Hepatocyte (in vitro differentiated cells): ENCODE measurements at regions not wholly inside any gene's neighbourhood (a gene's known extent, or its start where the extent isn't known, plus 50 kb on each side); places are given as distances from the start of the nearest gene placed in this dataset.

Experiments
- EZH2phosphoT487 ChIP-seq: fragments of 200-600 bp; sonication (generic); IDR thresholded peaks from one replicate; pipeline ENCODE4 v1.6.1; 2018; ENCODE audit warnings: antibody characterized with exemption, mild to moderate bottlenecking, low read depth, moderate library complexity; ENCODE audit not compliant: unreplicated experiment, severe bottlenecking
- TF ChIP-seq, protein P1 (sequence below): fragments of 200-600 bp; sonication (generic); IDR thresholded peaks from 2 replicates; pipeline ENCODE4 v1.5.1; 2016; ENCODE audit warnings: antibody characterized with exemption, mild to moderate bottlenecking; ENCODE audit not compliant: poor library complexity

DNA sequence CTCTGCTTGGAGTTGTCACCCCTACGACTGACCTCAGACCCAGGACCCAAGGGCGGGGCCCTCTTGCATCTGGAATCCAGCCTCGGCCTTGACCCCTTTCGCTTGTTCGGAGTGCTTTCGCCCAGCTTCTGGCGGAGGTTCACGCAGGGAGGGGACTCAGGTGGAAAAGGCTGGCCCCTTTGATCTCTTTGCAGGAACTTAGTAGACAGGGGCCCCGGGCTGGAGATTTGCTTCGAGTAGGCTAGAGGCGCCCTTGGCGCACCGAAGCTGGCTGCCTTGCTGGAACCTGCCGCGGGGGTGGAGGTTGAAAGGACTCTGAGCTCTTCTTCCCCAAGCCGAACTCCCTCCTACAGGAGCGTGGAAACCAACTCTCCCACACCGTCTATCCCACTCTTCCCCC lies 255.1 kb downstream of the OTUD1 start:
- TF ChIP-seq EZH2phosphoT487 = peak; percentile 56
- TF ChIP-seq, protein P1, sequence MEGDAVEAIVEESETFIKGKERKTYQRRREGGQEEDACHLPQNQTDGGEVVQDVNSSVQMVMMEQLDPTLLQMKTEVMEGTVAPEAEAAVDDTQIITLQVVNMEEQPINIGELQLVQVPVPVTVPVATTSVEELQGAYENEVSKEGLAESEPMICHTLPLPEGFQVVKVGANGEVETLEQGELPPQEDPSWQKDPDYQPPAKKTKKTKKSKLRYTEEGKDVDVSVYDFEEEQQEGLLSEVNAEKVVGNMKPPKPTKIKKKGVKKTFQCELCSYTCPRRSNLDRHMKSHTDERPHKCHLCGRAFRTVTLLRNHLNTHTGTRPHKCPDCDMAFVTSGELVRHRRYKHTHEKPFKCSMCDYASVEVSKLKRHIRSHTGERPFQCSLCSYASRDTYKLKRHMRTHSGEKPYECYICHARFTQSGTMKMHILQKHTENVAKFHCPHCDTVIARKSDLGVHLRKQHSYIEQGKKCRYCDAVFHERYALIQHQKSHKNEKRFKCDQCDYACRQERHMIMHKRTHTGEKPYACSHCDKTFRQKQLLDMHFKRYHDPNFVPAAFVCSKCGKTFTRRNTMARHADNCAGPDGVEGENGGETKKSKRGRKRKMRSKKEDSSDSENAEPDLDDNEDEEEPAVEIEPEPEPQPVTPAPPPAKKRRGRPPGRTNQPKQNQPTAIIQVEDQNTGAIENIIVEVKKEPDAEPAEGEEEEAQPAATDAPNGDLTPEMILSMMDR = no peak
